ENCODE measurements at regions not wholly inside any gene's neighbourhood (a gene's known extent, or its start where the extent isn't known, plus 50 kb on each side); places are given as distances from the start of the nearest gene placed in this dataset.

DNA sequence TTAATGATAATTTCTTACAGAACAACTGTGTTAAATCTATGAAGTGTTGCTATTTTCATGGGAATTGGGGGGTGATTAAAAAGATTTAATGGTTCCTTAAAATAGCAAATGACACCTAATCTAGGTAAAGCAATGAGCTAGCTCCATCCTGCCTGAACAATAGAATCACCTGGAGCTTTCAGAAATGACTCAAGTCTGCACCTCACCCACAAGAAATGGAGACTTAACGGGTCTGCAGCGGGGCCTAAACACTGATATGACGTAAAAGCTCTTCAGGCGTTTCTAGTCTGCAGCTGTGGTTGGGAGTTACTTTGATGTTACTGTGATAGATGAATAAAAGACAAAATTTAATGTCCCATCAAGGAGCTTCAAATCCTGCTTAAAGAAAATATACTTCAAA, 328.2 kb downstream of the RND3 start:
- TF ChIP-seq YY1 (IDR thresholded peaks at IDR 0.05; ENCODE audit: extremely low read depth, insufficient replicate concordance, low read depth, low read length) (no peak), CEBPB (IDR thresholded peaks at IDR 0.05; ENCODE audit: low read depth) (no peak), POLR2AphosphoS5 (IDR thresholded peaks at IDR 0.05; ENCODE audit: low read depth, low read length) (no peak), RAD21 (IDR thresholded peaks at IDR 0.05; ENCODE audit: low read depth) (no peak), SRF (IDR thresholded peaks at IDR 0.05; ENCODE audit: low read depth) (no peak)
- TF ChIP-seq, protein P1, sequence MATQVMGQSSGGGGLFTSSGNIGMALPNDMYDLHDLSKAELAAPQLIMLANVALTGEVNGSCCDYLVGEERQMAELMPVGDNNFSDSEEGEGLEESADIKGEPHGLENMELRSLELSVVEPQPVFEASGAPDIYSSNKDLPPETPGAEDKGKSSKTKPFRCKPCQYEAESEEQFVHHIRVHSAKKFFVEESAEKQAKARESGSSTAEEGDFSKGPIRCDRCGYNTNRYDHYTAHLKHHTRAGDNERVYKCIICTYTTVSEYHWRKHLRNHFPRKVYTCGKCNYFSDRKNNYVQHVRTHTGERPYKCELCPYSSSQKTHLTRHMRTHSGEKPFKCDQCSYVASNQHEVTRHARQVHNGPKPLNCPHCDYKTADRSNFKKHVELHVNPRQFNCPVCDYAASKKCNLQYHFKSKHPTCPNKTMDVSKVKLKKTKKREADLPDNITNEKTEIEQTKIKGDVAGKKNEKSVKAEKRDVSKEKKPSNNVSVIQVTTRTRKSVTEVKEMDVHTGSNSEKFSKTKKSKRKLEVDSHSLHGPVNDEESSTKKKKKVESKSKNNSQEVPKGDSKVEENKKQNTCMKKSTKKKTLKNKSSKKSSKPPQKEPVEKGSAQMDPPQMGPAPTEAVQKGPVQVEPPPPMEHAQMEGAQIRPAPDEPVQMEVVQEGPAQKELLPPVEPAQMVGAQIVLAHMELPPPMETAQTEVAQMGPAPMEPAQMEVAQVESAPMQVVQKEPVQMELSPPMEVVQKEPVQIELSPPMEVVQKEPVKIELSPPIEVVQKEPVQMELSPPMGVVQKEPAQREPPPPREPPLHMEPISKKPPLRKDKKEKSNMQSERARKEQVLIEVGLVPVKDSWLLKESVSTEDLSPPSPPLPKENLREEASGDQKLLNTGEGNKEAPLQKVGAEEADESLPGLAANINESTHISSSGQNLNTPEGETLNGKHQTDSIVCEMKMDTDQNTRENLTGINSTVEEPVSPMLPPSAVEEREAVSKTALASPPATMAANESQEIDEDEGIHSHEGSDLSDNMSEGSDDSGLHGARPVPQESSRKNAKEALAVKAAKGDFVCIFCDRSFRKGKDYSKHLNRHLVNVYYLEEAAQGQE (IDR thresholded peaks at IDR 0.05; ENCODE audit: low read depth), result no peak
- TF ChIP-seq, protein P2, sequence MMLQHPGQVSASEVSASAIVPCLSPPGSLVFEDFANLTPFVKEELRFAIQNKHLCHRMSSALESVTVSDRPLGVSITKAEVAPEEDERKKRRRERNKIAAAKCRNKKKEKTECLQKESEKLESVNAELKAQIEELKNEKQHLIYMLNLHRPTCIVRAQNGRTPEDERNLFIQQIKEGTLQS (IDR thresholded peaks at IDR 0.05), result no peak
- TF ChIP-seq, protein P3, sequence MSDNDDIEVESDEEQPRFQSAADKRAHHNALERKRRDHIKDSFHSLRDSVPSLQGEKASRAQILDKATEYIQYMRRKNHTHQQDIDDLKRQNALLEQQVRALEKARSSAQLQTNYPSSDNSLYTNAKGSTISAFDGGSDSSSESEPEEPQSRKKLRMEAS (IDR thresholded peaks at IDR 0.05), result no peak
- Histone ChIP-seq H3K9ac (ENCODE audit: low read length) (no peak overlapping the region), H3K79me2 (ENCODE audit: insufficient read depth, low read length) (no peaks in the 10 kb centered on the region), H3K4me2 (ENCODE audit: low read length) (no peak overlapping the region), H4K20me1 (ENCODE audit: insufficient read depth) (no peaks in the 10 kb centered on the region), H3K27me3 (ENCODE audit: insufficient read depth, low read length) (no peaks in the 10 kb centered on the region), H3K4me3 (replicated peaks in 1 of 2; ENCODE audit: low read depth in 1 of 2, low read length in 2 of 2) (no peak overlapping the region), H3K27ac (ENCODE audit: low read depth, low read length) (no peak overlapping the region), H3K4me1 (ENCODE audit: control insufficient read depth in 1 of 2, insufficient read depth in 2 of 2, low read length in 2 of 2) (no peaks in the 10 kb centered on the region), H2AFZ (ENCODE audit: low read depth, low read length, poor library complexity, severe bottlenecking) (no peak overlapping the region), H3K36me3 (ENCODE audit: control insufficient read depth in 1 of 2, insufficient read depth in 2 of 2, low read length in 2 of 2) (no peaks in the 10 kb centered on the region), H3K9me3 (ENCODE audit: control insufficient read depth in 1 of 2, insufficient read depth in 1 of 2, low read depth in 1 of 2, low read length in 2 of 2) (no peaks in the 10 kb centered on the region), H3K9me2 (ENCODE audit: insufficient read depth) (no peaks in the 10 kb centered on the region)
- intact Hi-C loops (cut with micrococcal nuclease), result no loop called here
- no TSS peak for BruUV-seq (replicated peaks)
- DNase-seq (ENCODE audit: low read depth, low spot score) (no peak), ATAC-seq (no peak)
- ChIA-PET POLR2A (no interaction called here), CTCF (no interaction called here), RAD21 (ENCODE audit: low non-redundant PET in 1 of 2, low total read pairs in 2 of 2, uncharacterized antibody in 2 of 2, unreplicated experiment in 2 of 2) (no interaction called here)
